ENCODE measurements at regions not wholly inside any gene's neighbourhood (a gene's known extent, or its start where the extent isn't known, plus 50 kb on each side); places are given as distances from the start of the nearest gene placed in this dataset.

- ATAC-seq (no peak), DNase-seq (no peak), FAIRE-seq (no peak)
- Histone ChIP-seq H3K27me3 (no peaks in the 10 kb centered on the region), H3K4me1 (no peaks in the 10 kb centered on the region), H3K36me3 (no peaks in the 10 kb centered on the region), H3K4me3 (no peak overlapping the region), H3K9me3 (no peaks in the 10 kb centered on the region), H3K27ac (no peak overlapping the region)
- WGBS, 2 donors = 82 to 87% methylated on average over 6 of the region's 6 CpGs
- intact Hi-C loops (cut with DNase I) = loop anchor here in 1 of 3 donors (5.0 to 10.0 kb wide), 2 partner anchors 173 to 285 kb away; no protein-coding TSS in a partner anchor
- no peak for TF ChIP-seq CTCF (IDR thresholded peaks at IDR 0.05)
Measured at GRCh38 chr3:56987238-56987895, 73.1 kb upstream of the SPATA12 start.

GRCh38 chr3:56986347-56986746 lies 74.1 kb upstream of the SPATA12 start:
- Histone ChIP-seq H3K36me3 (no peaks in the 10 kb centered on the region), H3K27ac (no peak overlapping the region), H3K9me3 (no peaks in the 10 kb centered on the region), H3K4me1 (no peaks in the 10 kb centered on the region), H3K27me3 (no peaks in the 10 kb centered on the region), H3K4me3 (no peak overlapping the region)
- no peak for TF ChIP-seq CTCF (IDR thresholded peaks at IDR 0.05)
- FAIRE-seq (no peak), ATAC-seq (no peak), DNase-seq (no peak)
- intact Hi-C loops (cut with DNase I) = loop anchor here in 1 of 3 donors (5.0 to 10.0 kb wide), 2 partner anchors 172 to 284 kb away; no protein-coding TSS in a partner anchor
- WGBS, 2 donors = 55 to 60% methylated on average over 5 of the region's 5 CpGs

GRCh38 chr3:56985878-56986277 lies 74.6 kb upstream of the SPATA12 start:
- Histone ChIP-seq H3K4me3 (no peak overlapping the region), H3K9me3 (no peaks in the 10 kb centered on the region), H3K27me3 (no peaks in the 10 kb centered on the region), H3K27ac (no peak overlapping the region), H3K36me3 (no peaks in the 10 kb centered on the region), H3K4me1 (no peaks in the 10 kb centered on the region)
- intact Hi-C loops (cut with DNase I) = loop anchor here in 1 of 3 donors (5.0 to 10.0 kb wide), 2 partner anchors 171 to 284 kb away; no protein-coding TSS in a partner anchor
- no peak for TF ChIP-seq CTCF (IDR thresholded peaks at IDR 0.05)
- no peak for ATAC-seq
- 44 to 71% methylated on average over 2 of the region's 2 CpGs for WGBS, 2 donors
- no peak for FAIRE-seq
- DNase-seq = no peak

- no peak for TF ChIP-seq CTCF (IDR thresholded peaks at IDR 0.05)
- H3K27ac ChIP-seq = no peak overlapping the region
Measured at GRCh38 chr3:56985460-56985859, 75.0 kb upstream of the SPATA12 start.

GRCh38 chr3:56983427-56983826 lies 77.0 kb upstream of the SPATA12 start:
- no peak for TF ChIP-seq CTCF (IDR thresholded peaks at IDR 0.05)
- WGBS, 2 donors = 94 to 97% methylated on average over 8 of the region's 8 CpGs
- no peak overlapping the region for H3K4me3 ChIP-seq
- no peaks in the 10 kb centered on the region for H3K36me3 ChIP-seq
- no peak overlapping the region for H3K27ac ChIP-seq
- H3K4me1 ChIP-seq = no peaks in the 10 kb centered on the region
- H3K9me3 ChIP-seq = no peaks in the 10 kb centered on the region
- no peak for ATAC-seq
- DNase-seq = no peak
- H3K27me3 ChIP-seq = no peaks in the 10 kb centered on the region
- no peak for FAIRE-seq
- intact Hi-C loops (cut with DNase I) = loop anchor here in 2 of 3 donors (5.0 to 10.0 kb wide), 2 partner anchors 169 to 176 kb away; no protein-coding TSS in a partner anchor

More at GRCh38 chr3:56985460-56985859, 75.0 kb upstream of the SPATA12 start:
- Histone ChIP-seq H3K9me3 (no peaks in the 10 kb centered on the region), H3K4me1 (no peaks in the 10 kb centered on the region), H3K4me3 (no peak overlapping the region), H3K36me3 (no peaks in the 10 kb centered on the region), H3K27me3 (no peaks in the 10 kb centered on the region)
- DNase-seq = no peak
- no peak for ATAC-seq
- no peak for FAIRE-seq
- 90 to 93% methylated on average over 9 of the region's 9 CpGs for WGBS, 2 donors
- intact Hi-C loops (cut with DNase I) = loop anchor here in 1 of 3 donors (5.0 to 10.0 kb wide), 2 partner anchors 171 to 283 kb away; no protein-coding TSS in a partner anchor
